Esophagus muscularis mucosa (tissue), 4 donors: ENCODE measurements at regions not wholly inside any gene's neighbourhood (a gene's known extent, or its start where the extent isn't known, plus 50 kb on each side); places are given as distances from the start of the nearest gene placed in this dataset.

Experiments used
- DNase-seq: peaks from one replicate; pipeline ENCODE4 v3.0.0-alpha.2; 2017; ENCODE audit errors: extremely low spot score
- H3K27ac ChIP-seq, 4 donors: fragments of 200-600 bp; sonication (generic); replicated peaks in 1 of 4; 1 replicate in 3 of 4; 2 replicates in 1 of 4; pipeline ENCODE4 v1.5.1; 2016 to 2019; ENCODE audit warnings: mild to moderate bottlenecking in 1 of 4
- H3K27me3 ChIP-seq, 4 donors: fragments of 200-600 bp; sonication (generic); one replicate each; pipeline versions ENCODE4 v1.5.1 to v1.6.0; 2016 to 2019
- H3K36me3 ChIP-seq, 4 donors: fragments of 200-600 bp; sonication (generic); one replicate each; pipeline ENCODE4 v1.5.1; 2016 to 2019
- H3K4me1 ChIP-seq, 4 donors: fragments of 200-600 bp; sonication (generic); one replicate each; pipeline ENCODE4 v1.5.1; 2016 to 2019
- H3K4me3 ChIP-seq, 4 donors: fragments of 200-600 bp; sonication (generic); 1 replicate in 2 of 4; 2 replicates in 2 of 4; pipeline ENCODE4 v1.5.1; 2016 to 2019; ENCODE audit warnings: mild to moderate bottlenecking in 4 of 4, moderate library complexity in 1 of 4
- H3K9me3 ChIP-seq, 4 donors: fragments of 200-600 bp; sonication (generic); 1 replicate in 3 of 4; 2 replicates in 1 of 4; pipeline ENCODE4 v1.5.1; 2016 to 2019
- EP300 ChIP-seq: sonication (generic); formaldehyde crosslinking; IDR thresholded peaks from one replicate; pipeline ENCODE4 v1.6.1; 2017; ENCODE audit warnings: antibody characterized with exemption
- POLR2A ChIP-seq: fragments of 450-650 bp; IDR thresholded peaks from one replicate; pipeline ENCODE4 v1.6.1; 2017; ENCODE audit warnings: antibody characterized with exemption, moderate library complexity, mild to moderate bottlenecking, low read depth
- POLR2AphosphoS5 ChIP-seq, 2 donors: sonication (generic); formaldehyde crosslinking; IDR thresholded peaks; one replicate each; pipeline ENCODE4 v1.6.1; 2017; ENCODE audit warnings: antibody characterized with exemption in 2 of 2
- WGBS: methylation state at CpG from one replicate; pipeline ENCODE4 v1.1.5; 2018; 5-methylcytosine and 5-hydroxymethylcytosine counted together
- intact Hi-C: fragments of 100-400 bp; cut with DNase I; formaldehyde crosslinking; loops from one replicate; pipeline ENCODE4 v1.15.1; 2023
- TF ChIP-seq, protein P1 (sequence below), 3 experiments: fragments of 200-600 bp in 2 of 3; fragments of 450-650 bp in 1 of 3; sonication (generic) in 2 of 3; IDR thresholded peaks; one replicate each; pipeline ENCODE4 v1.5.1; 2017 to 2019; ENCODE audit warnings: antibody characterized with exemption in 3 of 3, mild to moderate bottlenecking in 2 of 3, moderate library complexity in 1 of 3

DNA sequence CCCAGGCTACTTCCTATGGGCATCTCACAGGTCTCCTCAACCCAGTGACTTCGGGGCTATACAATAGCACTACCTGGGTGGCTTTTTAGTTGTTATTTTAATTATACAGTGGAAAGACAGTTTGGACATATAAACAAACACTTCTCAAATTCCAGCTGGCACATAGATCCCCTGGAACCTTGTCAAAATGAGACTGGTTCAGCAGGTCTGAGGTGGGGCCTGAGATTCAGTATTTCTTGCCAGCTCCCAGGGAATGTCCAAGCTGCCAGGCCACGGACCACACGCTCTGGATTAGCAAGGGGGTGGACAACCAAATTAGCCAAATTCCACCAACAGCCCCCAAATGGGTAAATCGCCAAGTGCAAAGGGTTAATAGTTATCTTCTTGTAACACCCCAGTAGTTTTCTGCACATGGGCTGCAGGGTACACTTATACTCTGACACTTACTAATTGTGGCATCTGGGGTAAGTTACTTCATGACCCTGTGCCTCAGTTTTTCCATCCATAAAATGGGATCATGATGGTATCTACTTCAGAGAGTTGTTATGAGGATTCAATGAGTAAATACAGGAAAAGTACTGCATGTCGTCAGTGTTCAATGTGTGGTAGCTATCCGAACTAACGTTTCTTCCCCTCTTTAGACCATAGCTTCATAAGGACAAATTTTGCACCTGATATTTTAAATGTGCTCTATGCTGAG, 789.4 kb upstream of the TBX3 start:
- H3K9me3 ChIP-seq, result no peaks in the 10 kb centered on the region
- H3K27me3 ChIP-seq, result no peaks in the 10 kb centered on the region
- H3K4me3 ChIP-seq, result no peak overlapping the region
- TF ChIP-seq POLR2AphosphoS5 (IDR thresholded peaks at IDR 0.05) (no peak), EP300 (no peak)
- H3K36me3 ChIP-seq, result no peaks in the 10 kb centered on the region
- intact Hi-C loops, result no loop called here
- 83% methylated on average over 7 of the region's 7 CpGs for WGBS
- no peak overlapping the region for H3K27ac ChIP-seq
- H3K4me1 ChIP-seq, result no peaks in the 10 kb centered on the region
- no peak for DNase-seq

DNA sequence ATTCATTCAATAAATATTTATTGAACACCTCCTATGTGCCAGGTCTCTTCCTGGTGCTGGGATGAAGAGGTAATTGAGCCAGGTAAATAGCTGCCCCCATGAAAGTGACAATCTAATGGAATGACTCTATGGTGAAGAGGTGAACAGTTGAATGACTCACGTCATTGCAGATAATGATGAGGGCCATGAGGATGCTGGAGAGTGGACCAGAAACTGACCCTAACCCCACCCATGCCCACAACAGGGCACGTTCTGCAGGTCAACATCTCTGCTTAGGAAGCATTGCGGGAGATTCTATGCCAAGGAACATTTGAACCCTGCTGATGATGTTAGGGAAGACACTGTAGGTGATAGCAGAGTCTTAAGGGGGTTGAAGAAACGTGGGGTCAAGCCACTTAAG, 788.9 kb upstream of the TBX3 start:
- Histone ChIP-seq H3K27ac (no peak overlapping the region), H3K27me3 (no peaks in the 10 kb centered on the region), H3K4me1 (no peaks in the 10 kb centered on the region), H3K9me3 (no peaks in the 10 kb centered on the region), H3K36me3 (no peaks in the 10 kb centered on the region), H3K4me3 (no peak overlapping the region)
- intact Hi-C loops, result no loop called here
- 88% methylated on average over 4 of the region's 4 CpGs for WGBS
- TF ChIP-seq POLR2AphosphoS5 (IDR thresholded peaks at IDR 0.05) (no peak), EP300 (no peak), POLR2A (no peak)
- TF ChIP-seq, protein P1, sequence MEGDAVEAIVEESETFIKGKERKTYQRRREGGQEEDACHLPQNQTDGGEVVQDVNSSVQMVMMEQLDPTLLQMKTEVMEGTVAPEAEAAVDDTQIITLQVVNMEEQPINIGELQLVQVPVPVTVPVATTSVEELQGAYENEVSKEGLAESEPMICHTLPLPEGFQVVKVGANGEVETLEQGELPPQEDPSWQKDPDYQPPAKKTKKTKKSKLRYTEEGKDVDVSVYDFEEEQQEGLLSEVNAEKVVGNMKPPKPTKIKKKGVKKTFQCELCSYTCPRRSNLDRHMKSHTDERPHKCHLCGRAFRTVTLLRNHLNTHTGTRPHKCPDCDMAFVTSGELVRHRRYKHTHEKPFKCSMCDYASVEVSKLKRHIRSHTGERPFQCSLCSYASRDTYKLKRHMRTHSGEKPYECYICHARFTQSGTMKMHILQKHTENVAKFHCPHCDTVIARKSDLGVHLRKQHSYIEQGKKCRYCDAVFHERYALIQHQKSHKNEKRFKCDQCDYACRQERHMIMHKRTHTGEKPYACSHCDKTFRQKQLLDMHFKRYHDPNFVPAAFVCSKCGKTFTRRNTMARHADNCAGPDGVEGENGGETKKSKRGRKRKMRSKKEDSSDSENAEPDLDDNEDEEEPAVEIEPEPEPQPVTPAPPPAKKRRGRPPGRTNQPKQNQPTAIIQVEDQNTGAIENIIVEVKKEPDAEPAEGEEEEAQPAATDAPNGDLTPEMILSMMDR (IDR thresholded peaks at IDR 0.05), result no peak
- no peak for DNase-seq

DNA sequence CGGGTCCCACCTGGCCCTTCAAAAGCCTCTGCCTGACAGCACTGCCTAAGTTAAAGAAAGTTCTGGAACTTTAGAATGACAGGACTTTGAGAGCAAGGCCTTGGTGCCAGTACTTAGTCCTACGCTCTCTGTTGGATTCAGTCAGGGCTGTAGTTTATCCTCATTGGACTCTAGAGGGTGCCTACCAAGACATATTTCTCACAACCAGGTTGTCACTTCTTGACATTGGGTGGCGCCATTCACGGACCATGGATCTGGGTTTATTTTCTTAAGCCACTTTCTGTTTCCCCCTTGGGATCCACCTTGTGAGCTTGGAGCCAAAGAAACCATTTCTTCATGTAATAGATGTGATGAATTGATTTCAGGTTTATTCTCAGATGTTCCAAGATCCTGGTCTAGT, 787.0 kb upstream of the TBX3 start:
- WGBS, result 89% methylated on average over 4 of the region's 4 CpGs
- H3K4me3 ChIP-seq, result no peak overlapping the region
- no peaks in the 10 kb centered on the region for H3K9me3 ChIP-seq
- no peaks in the 10 kb centered on the region for H3K36me3 ChIP-seq
- H3K27ac ChIP-seq, result no peak overlapping the region
- no peaks in the 10 kb centered on the region for H3K4me1 ChIP-seq
- intact Hi-C loops, result no loop called here
- DNase-seq, result no peak
- TF ChIP-seq POLR2AphosphoS5 (IDR thresholded peaks at IDR 0.05) (no peak), POLR2A (no peak)
- TF ChIP-seq, protein P1 (IDR thresholded peaks at IDR 0.05), result no peak
- H3K27me3 ChIP-seq, result no peaks in the 10 kb centered on the region

DNA sequence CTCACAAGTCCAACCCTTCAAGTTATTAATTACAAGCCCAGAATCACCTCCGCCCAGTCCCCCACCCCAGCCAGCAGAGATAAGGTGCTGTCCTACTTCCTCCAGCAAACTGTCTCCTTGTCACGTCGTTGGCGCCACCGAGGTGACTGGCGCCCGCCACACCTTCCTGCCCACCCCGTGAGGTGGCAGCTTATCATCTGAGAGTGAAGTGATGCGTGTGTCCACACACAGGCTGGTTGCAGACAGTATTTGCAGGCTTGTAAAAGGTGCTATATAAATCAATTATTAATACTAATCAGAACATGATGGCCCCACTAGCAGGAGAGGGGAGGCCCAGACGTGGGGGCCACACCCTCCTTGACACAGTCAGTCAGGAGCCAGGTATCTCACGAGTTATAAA, 786.6 kb upstream of the TBX3 start:
- 87% methylated on average over 11 of the region's 11 CpGs for WGBS
- intact Hi-C loops, result no loop called here

DNA sequence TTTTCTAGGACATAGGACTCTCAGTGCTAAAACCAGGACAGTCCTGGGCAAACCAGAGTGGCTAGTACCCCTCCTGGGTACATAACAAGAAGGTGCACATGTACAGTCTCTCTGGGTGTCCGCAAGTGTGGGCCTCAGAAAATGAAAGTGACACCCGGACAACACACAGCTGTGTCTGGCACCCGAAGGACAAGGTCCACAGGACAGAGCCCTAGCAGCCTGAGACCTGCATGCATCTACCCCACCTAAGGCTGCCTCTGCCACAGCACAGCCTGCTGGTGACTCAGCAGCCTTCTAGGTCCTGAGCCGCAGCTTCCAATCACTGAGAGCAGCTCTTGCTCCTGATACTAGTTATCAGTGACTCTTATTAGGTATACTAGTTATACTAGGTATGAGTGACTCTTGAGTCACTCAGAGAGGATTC, 784.1 kb upstream of the TBX3 start:
- Histone ChIP-seq H3K27ac (no peak overlapping the region), H3K4me1 (no peaks in the 10 kb centered on the region), H3K4me3 (no peak overlapping the region), H3K9me3 (no peaks in the 10 kb centered on the region), H3K27me3 (peaks cover 0 to 21% (median 0%) of the 10 kb centered on the region in 4 donors), H3K36me3 (no peaks in the 10 kb centered on the region)
- TF ChIP-seq, protein P1 (IDR thresholded peaks at IDR 0.05), result no peak
- TF ChIP-seq EP300, result no peak
- no peak for TF ChIP-seq POLR2AphosphoS5 (IDR thresholded peaks at IDR 0.05)
- TF ChIP-seq POLR2A, result no peak
- 81% methylated on average over 4 of the region's 4 CpGs for WGBS
- no peak for DNase-seq
- intact Hi-C loops, result no loop called here

More for the DNA sequence above, 786.6 kb upstream of the TBX3 start:
- Histone ChIP-seq H3K36me3 (no peaks in the 10 kb centered on the region), H3K27me3 (no peaks in the 10 kb centered on the region), H3K4me1 (no peaks in the 10 kb centered on the region), H3K9me3 (no peaks in the 10 kb centered on the region), H3K27ac (no peak overlapping the region), H3K4me3 (no peak overlapping the region)
- TF ChIP-seq EP300 (no peak), POLR2A (no peak), POLR2AphosphoS5 (IDR thresholded peaks at IDR 0.05) (no peak)
- TF ChIP-seq, protein P1 (IDR thresholded peaks at IDR 0.05), result no peak
- DNase-seq, result no peak
